HepG2 (cell line): ENCODE measurements at regions not wholly inside any gene's neighbourhood (a gene's known extent, or its start where the extent isn't known, plus 50 kb on each side); places are given as distances from the start of the nearest gene placed in this dataset.

Experiments
- ATAC-seq: fragments of 200-7000 bp; cut with Tn5 transposase; 3 replicates; pipeline ENCODE4 v1.9.1; 2020; ENCODE audit warnings: mild to moderate bottlenecking, moderate library complexity
- BruUV-seq: library from RNA; stranded (reverse); fragments of 400-500 nt; replicated peaks from 2 replicates; lab custom pipeline; 2021; lab: Mats Ljungman, UMichigan
- CTCF ChIA-PET: fragments of 300-600 bp; formaldehyde crosslinking; extraction: SDS; loops from one replicate; lab custom pipeline; 2021; ENCODE audit warnings: low total read pairs, inconsistent platforms, low intra/inter-chr PET ratio; lab: Yijun Ruan, JAX
- POLR2A ChIA-PET: fragments of 350-600 bp; sonication (Branson Sonifier 250); formaldehyde crosslinking; loops from one replicate; lab custom pipeline; 2020; ENCODE audit warnings: antibody characterized with exemption, inconsistent platforms; lab: Yijun Ruan, JAX
- DNase-seq: peaks from one replicate; pipeline ENCODE4 v3.0.0-alpha.2; 2015; ENCODE audit warnings: low spot score
- FAIRE-seq: peaks from 3 replicates; lab custom pipeline; 2011; peaks lifted over from hg19 to GRCh38; lab: Jason Lieb, UNC
- H2AFZ ChIP-seq: one replicate; pipeline ENCODE4 v1.6.1; 2011; ENCODE audit warnings: low read length, inconsistent platforms
- H3K27ac ChIP-seq: fragments of 300-600 bp; 3 replicates; pipeline ENCODE4 v1.8.0; 2011; ENCODE audit warnings: mixed run types, mild to moderate bottlenecking, mixed read lengths, low read length, inconsistent platforms; ENCODE audit not compliant: insufficient read depth; ENCODE audit errors: extremely low read length
- H3K27me3 ChIP-seq, 2 experiments: fragments of 200-600 bp in 1 of 2; 2 replicates in 1 of 2; 3 replicates in 1 of 2; pipeline versions ENCODE4 v1.6.0 to v1.8.0; 2011; ENCODE audit warnings: low read length in 2 of 2, mild to moderate bottlenecking in 2 of 2, moderate library complexity in 2 of 2, inconsistent platforms in 1 of 2; ENCODE audit not compliant: insufficient read depth in 2 of 2, control insufficient read depth in 1 of 2
- H3K36me3 ChIP-seq, 2 experiments: fragments of 200-600 bp in 1 of 2; replicated peaks in 1 of 2; 2 replicates in 1 of 2; 3 replicates in 1 of 2; pipeline versions ENCODE4 v1.5.1 to v1.8.0; 2011; ENCODE audit warnings: low read length in 2 of 2, inconsistent platforms in 1 of 2; ENCODE audit not compliant: insufficient read depth in 2 of 2, control insufficient read depth in 1 of 2
- H3K4me1 ChIP-seq: 2 replicates; pipeline ENCODE4 v1.5.1; 2012; ENCODE audit warnings: low read length, inconsistent platforms; ENCODE audit not compliant: insufficient read depth
- H3K4me2 ChIP-seq: 2 replicates; pipeline ENCODE4 v1.6.0; 2011; ENCODE audit warnings: low read depth, low read length, inconsistent platforms
- H3K4me3 ChIP-seq, 3 experiments: fragments of 200-600 bp in 1 of 3; sonication (generic), shearing (Covaris generic) in 1 of 3; replicated peaks in 1 of 3; 2 replicates each; pipeline ENCODE4 v1.5.1; 2011 to 2016; ENCODE audit warnings: low read length in 3 of 3, inconsistent platforms in 2 of 3, low read depth in 2 of 3, mild to moderate bottlenecking in 2 of 3, control low read depth in 1 of 3, mixed read lengths in 1 of 3; ENCODE audit not compliant: insufficient read depth in 1 of 3
- H3K79me2 ChIP-seq: one replicate; pipeline ENCODE4 v1.6.1; 2011; ENCODE audit warnings: low read length, inconsistent platforms; ENCODE audit not compliant: insufficient read depth
- H3K9ac ChIP-seq: 2 replicates; pipeline ENCODE4 v1.6.0; 2011; ENCODE audit warnings: mild to moderate bottlenecking, low read depth, low read length, inconsistent platforms; ENCODE audit not compliant: insufficient read depth
- H3K9me3 ChIP-seq: 2 replicates; pipeline ENCODE4 v1.5.1; 2012; ENCODE audit warnings: mild to moderate bottlenecking, low read length
- H4K20me1 ChIP-seq: 2 replicates; pipeline ENCODE4 v1.6.0; 2011; ENCODE audit warnings: inconsistent platforms, mild to moderate bottlenecking, low read length, moderate library complexity; ENCODE audit not compliant: insufficient read depth
- BATF2 ChIP-seq: sonication (generic); formaldehyde crosslinking; IDR thresholded peaks from 2 replicates; pipeline ENCODE4 v1.8.0; 2022; ENCODE audit warnings: mild to moderate bottlenecking, missing genetic modification reagents, moderate library complexity
- CTCF ChIP-seq: sonication (generic); formaldehyde crosslinking; IDR thresholded peaks from 2 replicates; pipeline ENCODE4 v1.5.0; 2020; ENCODE audit warnings: mild to moderate bottlenecking, missing genetic modification reagents, moderate library complexity
- EHMT2 ChIP-seq: fragments of 200-600 bp; sonication (generic); IDR thresholded peaks from 2 replicates; pipeline ENCODE4 v1.7.0; 2017; ENCODE audit warnings: antibody characterized with exemption, low read depth, low read length, borderline replicate concordance
- HIVEP1 ChIP-seq: sonication (generic); formaldehyde crosslinking; IDR thresholded peaks from 2 replicates; pipeline ENCODE4 v1.4.0; 2020; ENCODE audit warnings: mild to moderate bottlenecking, missing genetic modification reagents
- HMGXB3 ChIP-seq: sonication (generic); formaldehyde crosslinking; IDR thresholded peaks from 2 replicates; pipeline ENCODE4 v1.4.0; 2020; ENCODE audit warnings: missing genetic modification reagents, borderline replicate concordance
- MYNN ChIP-seq: sonication (generic); formaldehyde crosslinking; IDR thresholded peaks from 2 replicates; pipeline ENCODE4 v1.4.0; 2020; ENCODE audit warnings: mild to moderate bottlenecking, low read depth, missing genetic modification reagents
- RARA ChIP-seq: IDR thresholded peaks from 2 replicates; pipeline ENCODE4 v1.6.1; 2016; ENCODE audit warnings: missing genetic modification reagents, missing compliant biosample characterization
- SALL1 ChIP-seq: sonication (generic); formaldehyde crosslinking; IDR thresholded peaks from 2 replicates; pipeline ENCODE4 v1.8.0; 2022; ENCODE audit warnings: mild to moderate bottlenecking, missing genetic modification reagents
- STAG1 ChIP-seq: sonication (generic); formaldehyde crosslinking; IDR thresholded peaks from 2 replicates; pipeline ENCODE4 v1.4.0; 2020; ENCODE audit warnings: missing genetic modification reagents
- ZNF10 ChIP-seq: sonication (generic); formaldehyde crosslinking; IDR thresholded peaks from 2 replicates; pipeline ENCODE4 v1.4.0; 2020; ENCODE audit warnings: mild to moderate bottlenecking, low read depth, missing genetic modification reagents, borderline replicate concordance
- ZNF317 ChIP-seq: sonication (generic); formaldehyde crosslinking; IDR thresholded peaks from 2 replicates; pipeline ENCODE4 v1.5.0; 2020; ENCODE audit warnings: mild to moderate bottlenecking, missing genetic modification reagents
- ZNF333 ChIP-seq: sonication (generic); formaldehyde crosslinking; IDR thresholded peaks from 2 replicates; pipeline ENCODE4 v1.4.0; 2020; ENCODE audit warnings: mild to moderate bottlenecking, missing genetic modification reagents, borderline replicate concordance
- ZNF343 ChIP-seq: sonication (generic); formaldehyde crosslinking; IDR thresholded peaks from 2 replicates; pipeline ENCODE4 v1.4.0; 2020; ENCODE audit warnings: mild to moderate bottlenecking, missing genetic modification reagents
- ZNF512 ChIP-seq: sonication (generic); formaldehyde crosslinking; IDR thresholded peaks from 2 replicates; pipeline ENCODE4 v1.4.0; 2020; ENCODE audit warnings: mild to moderate bottlenecking, missing genetic modification reagents
- ZNF614 ChIP-seq: IDR thresholded peaks from 2 replicates; pipeline ENCODE4 v1.6.1; 2018; ENCODE audit warnings: missing biosample characterization, missing genetic modification reagents, inconsistent platforms, borderline replicate concordance
- in situ Hi-C: cut with HindIII; loops from 2 replicates; pipeline ENCODE4 v1.10.0; 2017; ENCODE audit warnings: low pct_unique_long_range_greater_than_20kb; ENCODE audit not compliant: extremely low pct_ligation_motif_present
- intact Hi-C: fragments of 100-400 bp; cut with micrococcal nuclease; formaldehyde crosslinking; loops from one replicate; pipeline ENCODE4 v1.10.0; 2022; ENCODE audit not compliant: unreplicated experiment

- TF ChIP-seq HMGXB3 (CRISPR knock-in tag) (no peak), SALL1 (CRISPR knock-in tag) (no peak), ZNF317 (CRISPR knock-in tag) (no peak), RARA (CRISPR knock-in tag) (no peak), ZNF10 (no peak), ZNF343 (CRISPR knock-in tag) (no peak), ZNF333 (no peak), ZNF614 (no peak)
These were observed 266.0 kb upstream of the BTG1 start (continued) for GRCh38 chr12:92411687-92412086.

GRCh38 chr12:92408072-92408900 lies 262.6 kb upstream of the BTG1 start:
- Histone ChIP-seq H4K20me1 (no peaks in the 10 kb centered on the region), H3K4me1 (no peaks in the 10 kb centered on the region), H3K36me3 (no peaks in the 10 kb centered on the region), H3K27ac (no peak overlapping the region), H2AFZ (no peak overlapping the region), H3K4me3 (no peak overlapping the region), H3K4me2 (no peak overlapping the region), H3K9ac (no peak overlapping the region), H3K27me3 (no peaks in the 10 kb centered on the region), H3K9me3 (no peaks in the 10 kb centered on the region), H3K79me2 (no peaks in the 10 kb centered on the region)
- ATAC-seq (peak; percentile 81), FAIRE-seq (no peak), DNase-seq (peak; percentile 4)
- ChIA-PET POLR2A (no interaction called here), CTCF (interaction anchor here (1.8 kb wide), 1 partner anchor 1026 kb away, joined by 7 read pairs; no protein-coding TSS in a partner anchor)
- in situ Hi-C loops (loop anchor here (25.0 kb wide), 1 partner anchor 1021 kb away; no protein-coding TSS in a partner anchor), intact Hi-C loops (loop anchor here (1.0 kb wide), 3 partner anchors 162 to 1026 kb away; no protein-coding TSS in a partner anchor)
- no TSS peak for BruUV-seq
- TF ChIP-seq STAG1 (CRISPR knock-in tag) (peak; percentile 73), HIVEP1 (CRISPR knock-in tag) (no peak), BATF2 (CRISPR knock-in tag) (no peak), CTCF (peak; percentile 70), ZNF512 (CRISPR knock-in tag) (no peak), MYNN (CRISPR knock-in tag) (no peak), EHMT2 (no peak)
